ENCODE measurements at regions not wholly inside any gene's neighbourhood (a gene's known extent, or its start where the extent isn't known, plus 50 kb on each side); places are given as distances from the start of the nearest gene placed in this dataset.

GRCh38 chr5:156147261-156147943, 179.6 kb upstream of the SGCD start:
- intact Hi-C loops (cut with DNase I) = no loop called here
- DNase-seq = no peak

DNA sequence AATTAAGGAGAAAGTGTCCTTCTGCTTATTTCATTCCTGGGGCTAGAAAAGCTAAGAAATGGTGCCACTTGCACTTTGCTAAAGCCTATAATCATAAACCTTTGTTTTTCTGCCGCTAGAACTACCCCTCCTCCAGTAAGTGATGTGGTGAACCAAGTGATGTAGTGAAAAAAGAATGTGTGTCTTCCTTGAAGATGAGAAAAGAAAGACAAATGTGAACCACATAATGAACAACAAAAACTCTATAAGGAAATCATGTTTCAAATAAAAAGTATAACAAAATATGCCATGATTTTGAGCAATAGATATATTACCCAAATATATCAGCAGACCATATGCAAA, 179.0 kb upstream of the SGCD start:
- no peak for DNase-seq
- intact Hi-C loops (cut with DNase I) = no loop called here

- intact Hi-C loops (cut with DNase I) = no loop called here
- DNase-seq = no peak
Observed at GRCh38 chr5:156148301-156148700, 178.7 kb upstream of the SGCD start.

- DNase-seq = no peak
- intact Hi-C loops (cut with DNase I) = no loop called here
Observed at GRCh38 chr5:156149213-156149612, 177.8 kb upstream of the SGCD start.

- DNase-seq = no peak
- intact Hi-C loops (cut with DNase I) = no loop called here
Observed at GRCh38 chr5:156153602-156154001, 173.4 kb upstream of the SGCD start.

GRCh38 chr5:156154757-156155156, 172.2 kb upstream of the SGCD start:
- no peak for DNase-seq
- intact Hi-C loops (cut with DNase I) = no loop called here

- intact Hi-C loops (cut with DNase I) = no loop called here
- DNase-seq = no peak
Observed at GRCh38 chr5:156155598-156155997, 171.4 kb upstream of the SGCD start.

- intact Hi-C loops (cut with DNase I) = no loop called here
- no peak for DNase-seq
Observed at GRCh38 chr5:156164306-156164705, 162.7 kb upstream of the SGCD start.

DNA sequence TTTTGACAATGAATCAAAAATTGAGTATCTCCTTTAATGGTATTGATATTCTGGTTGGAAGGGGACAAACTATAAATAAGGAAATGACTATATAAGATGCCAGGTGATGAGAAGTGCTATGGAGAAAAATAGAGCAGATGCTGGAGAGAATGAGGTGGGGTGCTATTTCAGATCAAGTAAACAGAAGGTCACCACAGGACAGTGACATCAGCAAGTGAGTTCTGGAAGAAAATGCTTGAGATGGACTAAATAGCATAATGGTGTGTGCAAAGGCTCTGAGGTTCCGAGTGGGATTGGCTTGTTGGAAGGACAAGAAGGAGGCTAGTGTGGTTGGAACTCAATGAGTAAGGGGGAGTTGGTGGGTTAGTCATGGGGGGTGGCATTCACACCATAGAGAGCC, 157.5 kb upstream of the SGCD start:
- intact Hi-C loops (cut with DNase I) = no loop called here
- no peak for DNase-seq

- intact Hi-C loops (cut with DNase I) = no loop called here
- no peak for DNase-seq
Observed at GRCh38 chr5:156170351-156170961, 156.5 kb upstream of the SGCD start.

GRCh38 chr5:156174225-156174624, 152.7 kb upstream of the SGCD start:
- intact Hi-C loops (cut with DNase I) = no loop called here
- DNase-seq = no peak

GRCh38 chr5:156178117-156178516, 148.8 kb upstream of the SGCD start:
- no peak for DNase-seq
- intact Hi-C loops (cut with DNase I) = no loop called here

GRCh38 chr5:156181656-156182055, 145.3 kb upstream of the SGCD start:
- intact Hi-C loops (cut with DNase I) = no loop called here
- DNase-seq = no peak

DNA sequence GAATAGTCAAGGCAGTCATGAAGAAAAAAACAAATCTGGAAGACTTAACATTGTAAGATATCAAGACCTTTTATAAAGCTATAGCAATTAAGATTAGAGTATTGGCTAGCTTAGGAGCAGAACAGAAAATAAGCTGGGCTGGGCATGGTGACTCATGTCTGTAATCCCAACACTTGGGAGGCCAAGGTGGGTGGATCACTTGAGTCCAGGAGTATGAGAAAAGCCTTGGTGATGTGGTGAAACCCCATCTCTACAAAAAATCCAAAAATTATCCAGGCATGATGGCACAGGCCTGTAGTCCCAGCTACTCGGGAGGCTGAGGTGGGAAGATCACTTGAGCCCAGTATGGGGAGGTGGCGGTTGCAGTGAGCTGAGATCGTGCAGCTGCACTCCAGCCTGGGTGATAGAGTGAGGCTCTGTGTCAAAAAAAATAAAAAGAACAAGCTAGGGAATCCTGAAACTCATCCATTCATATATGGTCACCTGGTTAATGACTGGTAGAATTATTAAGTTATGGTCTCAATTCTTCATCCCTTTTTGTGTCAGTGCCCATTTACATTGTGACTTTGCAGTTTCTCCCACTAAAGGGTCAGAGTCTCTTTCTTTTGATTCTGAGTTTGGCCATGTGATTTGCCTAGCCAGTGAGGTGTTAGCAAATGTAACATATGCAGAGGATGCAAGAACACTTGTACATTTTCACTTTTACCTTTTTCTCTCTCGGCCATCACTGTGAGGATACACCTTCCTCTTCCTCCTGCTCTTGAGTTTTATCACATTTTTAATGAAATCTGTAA, 144.6 kb upstream of the SGCD start:
- no peak for DNase-seq
- intact Hi-C loops (cut with DNase I) = no loop called here

GRCh38 chr5:156186760-156187159, 140.2 kb upstream of the SGCD start:
- DNase-seq = no peak

GRCh38 chr5:156188016-156188415, 138.9 kb upstream of the SGCD start:
- no peak for DNase-seq
- intact Hi-C loops (cut with DNase I) = no loop called here

More at GRCh38 chr5:156186760-156187159, 140.2 kb upstream of the SGCD start:
- intact Hi-C loops (cut with DNase I) = no loop called here

DNA sequence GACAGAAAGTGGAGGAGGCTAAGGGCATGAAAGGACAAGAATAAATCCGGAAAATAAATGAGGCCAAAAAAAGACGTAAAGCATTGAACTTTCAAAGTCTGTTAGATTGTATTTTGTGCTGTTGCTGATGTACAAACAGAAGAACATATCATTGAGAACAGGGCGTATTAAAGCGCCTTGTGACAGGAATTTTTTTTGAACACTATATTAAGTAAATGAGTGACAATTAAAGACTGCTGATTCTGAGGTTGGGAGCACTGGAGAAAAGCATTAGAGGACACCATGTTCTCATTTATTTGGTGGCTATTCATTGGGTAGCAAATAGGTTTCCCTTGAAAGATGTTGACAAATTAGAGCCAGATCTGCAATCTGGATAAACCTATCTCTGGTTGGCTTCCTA, 137.3 kb upstream of the SGCD start:
- DNase-seq = no peak
- intact Hi-C loops (cut with DNase I) = no loop called here

DNA sequence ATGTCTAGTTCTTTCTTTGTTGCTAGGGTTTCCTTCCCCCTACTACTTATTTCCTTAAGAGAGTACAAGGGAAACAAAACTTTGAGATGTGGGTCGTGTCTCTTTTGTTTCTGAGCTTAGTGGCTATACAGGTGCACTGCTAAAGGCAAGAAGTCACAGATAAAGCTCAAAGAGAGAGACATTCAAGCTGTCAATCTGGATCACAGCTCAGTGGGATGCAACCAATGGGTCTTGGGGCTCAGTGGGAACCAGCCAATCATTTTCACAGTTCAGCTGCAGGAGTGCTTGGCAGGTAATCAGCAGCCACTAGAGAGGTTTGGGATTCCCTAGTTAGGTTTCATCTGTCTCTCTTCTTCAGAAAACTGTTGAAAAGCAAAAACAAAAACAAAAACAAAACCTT, 135.4 kb upstream of the SGCD start:
- intact Hi-C loops (cut with DNase I) = no loop called here
- DNase-seq = no peak

GRCh38 chr5:156197042-156197635, 129.8 kb upstream of the SGCD start:
- intact Hi-C loops (cut with DNase I) = no loop called here
- no peak for DNase-seq

- intact Hi-C loops (cut with DNase I) = no loop called here
- no peak for DNase-seq
Observed at GRCh38 chr5:156199045-156199444, 127.9 kb upstream of the SGCD start.

- no peak for DNase-seq
- intact Hi-C loops (cut with DNase I) = no loop called here
Observed at GRCh38 chr5:156200938-156201787, 125.8 kb upstream of the SGCD start.
